Left hindlimb (tissue), 1 donor: ENCODE measurements at regions not wholly inside any gene's neighbourhood (a gene's known extent, or its start where the extent isn't known, plus 50 kb on each side); places are given as distances from the start of the nearest gene placed in this dataset.

Experiments
- DNase-seq: peaks from one replicate; pipeline ENCODE4 v3.0.0-alpha.2; 2018

DNA sequence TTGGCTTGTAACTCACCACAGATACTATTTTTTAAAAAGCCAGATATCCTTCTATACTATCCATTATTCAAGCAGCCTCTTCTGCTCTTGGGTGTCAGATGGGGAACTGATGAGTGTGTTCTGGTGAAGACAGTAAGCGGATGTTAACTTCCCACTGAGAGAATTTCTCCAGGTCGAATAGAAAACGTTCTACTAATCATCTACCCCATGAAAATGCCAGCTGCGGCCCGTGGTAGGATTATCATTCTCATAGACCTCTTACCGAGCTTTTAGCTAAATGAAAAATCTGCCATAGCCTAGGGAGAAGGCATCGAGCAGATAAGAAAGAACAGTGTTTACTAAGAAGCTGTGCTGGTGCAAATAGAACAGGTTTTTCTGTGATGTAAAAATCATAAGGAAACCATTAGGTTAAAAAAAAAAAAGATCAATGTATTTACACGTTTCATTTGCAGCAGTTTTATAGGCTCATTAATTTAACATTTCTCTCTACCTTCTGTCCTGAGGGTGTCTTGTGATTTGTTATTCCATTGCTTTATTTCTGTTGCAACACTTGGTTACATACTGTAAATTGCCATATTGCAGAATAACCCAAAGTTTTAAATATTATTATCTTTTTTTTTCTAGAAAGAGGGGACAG lies 1521.5 kb upstream of the ZEB2 start:
- no peak for DNase-seq

GRCh38 chr2:146040051-146040450 lies 1520.1 kb upstream of the ZEB2 start:
- DNase-seq = no peak

GRCh38 chr2:146038014-146038413 lies 1518.1 kb upstream of the ZEB2 start:
- no peak for DNase-seq

DNA sequence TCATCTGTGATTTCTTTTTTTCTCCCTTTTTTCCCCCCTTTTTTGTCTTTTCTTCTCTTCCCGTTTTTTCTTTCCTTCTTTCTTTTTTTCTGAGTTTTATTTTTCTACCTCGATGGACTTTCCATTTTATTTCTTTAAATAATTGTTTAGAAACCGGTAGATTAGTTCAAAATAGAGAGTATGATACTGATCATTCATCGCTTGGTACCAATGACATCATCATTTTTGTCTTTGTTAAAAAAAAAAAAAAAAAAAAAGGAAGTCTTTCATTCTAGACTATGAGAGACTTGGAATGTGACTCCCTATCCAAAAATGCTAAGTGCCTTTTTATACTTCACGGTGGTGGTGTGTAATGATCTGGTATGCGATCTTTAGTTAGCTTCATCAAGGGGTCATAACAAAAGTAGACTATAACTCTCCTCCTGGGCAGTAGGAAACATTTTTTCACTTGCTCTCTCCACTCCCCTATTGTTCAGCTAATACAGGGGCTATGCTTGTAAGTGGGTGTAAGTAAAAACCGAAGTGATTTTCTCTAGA lies 1517.5 kb upstream of the ZEB2 start:
- DNase-seq = no peak

DNA sequence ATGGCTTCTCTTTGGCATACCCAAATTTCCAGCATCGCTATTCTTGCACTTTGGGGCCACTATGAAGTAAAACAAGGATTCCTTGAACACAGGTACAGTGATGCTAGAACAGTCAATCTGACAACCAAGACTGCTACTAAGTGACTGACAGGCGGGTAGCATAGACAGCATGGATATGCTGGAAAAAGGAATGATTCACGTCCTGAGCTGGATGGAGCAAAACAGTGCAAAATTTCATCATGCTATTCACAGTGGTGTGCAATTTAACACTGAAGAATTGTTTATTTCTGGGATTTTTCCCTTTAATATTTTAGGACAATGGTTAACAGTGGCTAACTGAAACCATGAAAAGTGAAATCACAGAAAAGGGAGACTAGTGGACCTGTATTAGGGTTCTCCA lies 1511.2 kb upstream of the ZEB2 start:
- DNase-seq = no peak

DNA sequence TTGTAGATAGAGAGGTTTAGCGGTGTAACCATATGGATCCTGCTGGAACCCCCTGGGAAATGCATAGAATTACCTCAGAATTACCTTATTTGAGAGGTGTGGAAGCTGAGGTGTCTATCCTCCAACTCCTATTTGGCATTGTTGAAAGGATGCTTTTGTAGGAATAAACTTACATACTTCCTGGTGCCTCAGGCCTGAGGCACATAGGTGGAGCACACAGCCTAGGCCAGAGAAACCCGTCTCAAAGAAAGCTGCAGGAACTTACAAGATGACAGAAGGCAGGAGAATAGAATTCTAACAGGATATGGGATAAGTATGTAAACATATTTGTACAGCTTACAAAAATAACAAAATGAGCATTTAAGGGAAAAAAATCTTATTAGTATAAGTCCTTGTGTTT lies 1507.2 kb upstream of the ZEB2 start:
- no peak for DNase-seq

GRCh38 chr2:146025519-146025918 lies 1505.6 kb upstream of the ZEB2 start:
- DNase-seq = no peak

- DNase-seq = no peak
These were observed 1504.4 kb upstream of the ZEB2 start for GRCh38 chr2:146024212-146024743.

DNA sequence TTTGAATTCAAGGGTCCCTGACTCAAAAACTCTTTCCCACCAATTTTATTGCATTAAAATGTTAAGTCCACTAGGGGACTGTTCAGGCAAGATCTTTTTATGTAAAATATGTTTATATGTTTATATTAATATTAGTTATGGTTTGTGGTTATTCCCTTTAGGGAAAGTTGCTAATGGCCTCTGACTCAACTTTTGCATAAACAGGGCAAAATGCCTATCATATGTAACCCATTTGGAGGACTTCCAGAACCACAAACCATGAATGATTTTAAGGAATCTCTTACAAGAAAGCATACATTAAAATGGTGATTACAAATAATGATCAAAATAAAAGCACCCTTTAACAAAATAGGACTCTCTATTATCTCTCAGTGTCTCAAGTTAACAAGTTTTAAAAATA lies 1484.5 kb upstream of the ZEB2 start:
- DNase-seq = no peak

DNA sequence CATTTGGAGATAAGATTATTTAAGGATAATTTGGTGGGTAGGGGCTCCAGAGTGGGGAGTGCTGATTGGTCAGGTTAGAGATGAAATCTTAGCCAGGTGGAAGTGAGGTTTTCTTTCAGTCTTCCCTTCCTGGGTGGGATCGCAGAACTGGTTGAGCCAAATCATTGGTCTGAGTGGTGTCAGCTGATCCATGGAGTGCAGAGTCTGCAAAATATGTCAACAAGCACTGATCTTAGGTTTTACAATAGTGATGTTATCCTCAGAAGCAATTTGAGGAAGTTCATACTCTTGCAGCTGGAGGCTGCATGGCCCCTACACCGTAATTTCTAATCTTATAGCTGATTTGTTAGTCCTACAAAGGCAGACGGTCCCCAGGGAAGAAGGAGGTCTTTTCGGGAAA lies 1483.4 kb upstream of the ZEB2 start:
- DNase-seq = no peak

DNA sequence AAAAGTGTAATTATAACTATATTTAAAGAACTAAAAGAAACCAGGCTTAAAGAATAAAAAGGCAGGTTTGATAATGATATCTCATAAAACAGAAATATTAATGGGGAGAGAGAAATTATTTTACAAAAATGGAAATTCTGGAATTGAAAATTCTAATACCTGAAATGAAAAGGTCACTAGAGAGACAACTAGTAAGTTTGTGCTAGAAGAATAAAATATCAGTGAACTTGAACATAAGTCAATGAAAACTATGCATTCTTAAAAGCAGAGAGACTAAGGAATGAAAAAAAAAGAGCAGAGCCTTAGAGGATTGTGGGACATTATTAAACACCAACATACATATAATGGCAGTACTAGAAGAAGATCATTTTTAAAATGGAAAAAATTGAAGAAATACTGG lies 1475.0 kb upstream of the ZEB2 start:
- no peak for DNase-seq

GRCh38 chr2:145992572-145992971 lies 1472.7 kb upstream of the ZEB2 start:
- no peak for DNase-seq

GRCh38 chr2:145987793-145988192 lies 1467.9 kb upstream of the ZEB2 start:
- DNase-seq = no peak

DNA sequence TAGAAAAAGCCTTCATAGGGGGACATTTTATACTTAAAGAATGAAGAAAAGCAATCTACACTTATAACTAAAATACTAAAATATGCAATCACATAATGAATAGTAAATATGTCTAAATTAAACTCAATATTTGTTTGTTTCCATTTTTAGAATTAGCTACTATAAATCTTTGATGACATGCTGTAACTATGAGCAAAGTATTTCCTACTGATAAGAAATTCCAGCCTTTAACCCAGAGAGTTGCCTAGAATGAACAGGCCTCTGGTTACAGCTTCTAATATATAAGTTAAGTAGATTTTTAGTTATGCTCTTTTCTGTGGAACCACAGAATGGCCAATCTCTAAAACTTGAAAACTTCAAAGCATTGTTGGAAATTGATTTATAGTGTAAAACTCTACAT lies 1465.6 kb upstream of the ZEB2 start:
- no peak for DNase-seq

DNA sequence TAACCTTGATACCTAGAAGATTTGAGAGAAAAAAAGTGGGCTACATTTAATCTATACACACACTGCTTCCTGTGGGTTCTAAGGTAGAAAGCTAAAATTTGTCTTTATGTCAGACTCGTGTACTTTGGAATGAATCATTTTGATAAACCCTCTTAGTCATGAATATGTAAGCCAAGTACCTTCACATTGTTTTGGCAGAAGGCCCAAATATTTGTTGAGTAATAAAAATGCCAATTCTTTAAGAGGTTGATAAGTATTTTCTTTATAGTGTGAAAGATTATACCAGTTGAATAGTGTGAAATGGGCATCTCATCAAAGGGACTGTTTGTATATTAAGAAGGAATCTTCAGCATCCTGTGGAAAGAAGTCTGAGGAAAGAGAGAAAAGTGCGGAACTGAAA lies 1464.7 kb upstream of the ZEB2 start:
- no peak for DNase-seq

DNA sequence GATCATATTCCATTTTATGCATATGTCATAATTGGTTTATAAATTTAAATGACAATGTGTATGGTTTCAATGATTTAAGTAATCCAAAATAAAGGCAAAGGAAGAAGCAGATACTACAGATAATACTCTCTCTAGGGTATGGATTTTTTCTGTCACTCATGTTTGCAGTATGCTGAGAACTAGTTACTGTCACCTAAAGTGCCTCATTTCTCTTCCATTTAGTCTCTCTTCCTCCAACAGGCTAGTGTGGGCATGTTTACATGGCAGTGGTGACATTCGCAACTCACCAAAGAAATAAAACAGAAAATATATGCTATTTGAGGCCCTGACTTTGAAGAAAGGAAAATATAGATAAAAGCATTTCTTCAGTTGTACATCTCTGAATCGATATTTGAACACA lies 1460.4 kb upstream of the ZEB2 start:
- DNase-seq = no peak

DNA sequence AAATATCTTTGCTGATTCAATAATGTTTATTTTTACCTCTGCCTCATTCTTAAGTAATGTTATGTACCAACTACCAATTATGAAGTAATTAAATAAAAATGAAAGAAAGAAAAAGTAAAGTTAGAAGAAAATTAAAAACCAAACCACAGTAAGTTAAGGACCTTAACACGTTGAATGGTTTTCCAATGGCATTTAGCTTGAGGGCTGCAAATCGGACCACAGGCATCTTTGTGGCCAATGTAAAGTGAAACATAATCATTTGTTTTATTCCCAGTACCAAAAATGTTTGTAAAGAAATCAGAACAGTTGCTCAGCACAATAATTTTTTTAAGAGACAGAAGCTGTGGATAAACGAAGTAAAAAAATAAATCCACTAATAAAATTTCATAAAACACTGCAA lies 1455.5 kb upstream of the ZEB2 start:
- no peak for DNase-seq

DNA sequence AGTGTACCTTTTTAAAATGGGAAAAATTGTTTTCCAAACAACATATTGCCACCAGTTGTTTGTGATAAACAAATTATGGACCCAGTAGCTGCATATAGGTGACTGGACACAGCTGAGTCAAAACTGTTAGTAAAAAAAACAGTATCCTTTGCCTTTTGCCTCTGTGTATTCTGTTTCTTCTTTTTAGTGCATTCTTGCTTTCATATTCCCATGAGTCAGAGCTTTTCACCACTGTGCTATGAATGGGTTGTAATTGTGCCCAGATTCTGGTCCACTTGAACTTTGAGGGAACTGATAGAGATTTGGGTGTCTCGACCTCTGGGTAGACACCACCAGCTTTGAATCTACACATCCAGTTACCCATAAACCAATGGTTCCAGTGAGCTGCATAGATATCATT lies 1441.9 kb upstream of the ZEB2 start:
- DNase-seq = no peak

- no peak for DNase-seq
These were observed 1440.7 kb upstream of the ZEB2 start for GRCh38 chr2:145960479-145961163.

- DNase-seq = no peak
These were observed 1438.7 kb upstream of the ZEB2 start for GRCh38 chr2:145958611-145959010.

- DNase-seq = no peak
These were observed 1438.0 kb upstream of the ZEB2 start for GRCh38 chr2:145957929-145958328.

DNA sequence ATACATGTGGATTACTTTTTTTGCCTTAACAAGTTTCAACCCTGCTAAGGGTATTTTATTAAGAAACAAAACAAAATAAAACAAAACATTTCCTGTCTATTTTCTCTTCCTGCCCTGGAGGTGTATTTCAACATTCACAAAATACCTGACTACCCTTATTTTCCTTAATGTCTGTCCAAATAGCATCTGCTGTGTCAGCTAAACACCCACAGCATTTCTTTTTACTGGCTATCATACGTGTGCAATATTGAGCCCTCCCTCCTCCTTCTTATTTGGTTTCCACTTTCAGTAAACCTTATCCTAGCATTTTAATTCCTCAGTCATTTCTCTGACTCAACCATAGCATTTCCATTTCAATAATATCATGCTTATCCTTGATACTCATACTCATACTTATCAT lies 1420.0 kb upstream of the ZEB2 start:
- no peak for DNase-seq

DNA sequence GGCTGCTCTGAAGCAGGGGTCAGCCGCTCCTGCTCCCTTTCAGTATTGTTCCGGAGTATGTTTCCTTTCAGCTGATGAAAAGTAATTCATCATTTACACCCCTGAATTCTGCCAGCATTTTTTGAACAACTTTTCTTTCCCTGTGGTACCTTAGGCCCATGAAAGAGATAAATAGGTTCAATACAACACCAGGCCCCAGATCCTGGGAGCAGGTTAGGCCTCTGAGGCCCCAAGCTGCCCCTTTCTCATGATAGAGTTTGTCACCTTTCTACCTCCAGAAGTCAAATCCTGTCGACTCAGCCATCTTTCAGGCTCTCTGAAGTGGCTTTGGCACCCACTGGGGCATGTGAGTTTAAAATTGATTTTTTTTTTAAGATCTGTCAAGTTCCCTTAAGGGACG lies 1415.1 kb upstream of the ZEB2 start:
- no peak for DNase-seq

GRCh38 chr2:145931781-145932395 lies 1412.0 kb upstream of the ZEB2 start:
- no peak for DNase-seq
